ENCODE measurements at regions not wholly inside any gene's neighbourhood (a gene's known extent, or its start where the extent isn't known, plus 50 kb on each side); places are given as distances from the start of the nearest gene placed in this dataset.
"Not testable (repeated sequence)": the region's sequence is repeated elsewhere in the genome, so short reads cannot be mapped to it uniquely, and the experiment has no call there.

DNA sequence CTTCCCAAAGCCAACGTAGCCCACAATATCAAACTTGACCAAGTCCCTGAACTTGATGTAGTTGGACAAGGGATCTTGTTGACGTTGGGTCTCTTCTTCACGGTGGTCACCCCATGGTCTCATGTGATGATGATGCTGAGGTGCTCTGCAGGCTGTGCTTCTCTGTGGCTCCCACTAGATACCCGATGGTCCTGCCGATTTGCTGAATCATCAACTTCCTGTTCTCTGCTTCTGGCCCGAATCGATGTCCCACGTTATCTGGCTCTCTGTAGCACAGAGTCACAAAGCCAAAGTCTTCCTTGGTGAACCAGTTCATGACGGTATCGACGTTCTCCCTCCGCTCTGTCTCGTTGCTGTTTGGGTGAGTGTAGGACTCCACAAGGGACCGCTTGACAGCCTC lies 201.0 kb downstream of the ADRA2C start:
- DNase-seq = not testable (repeated sequence)

DNA sequence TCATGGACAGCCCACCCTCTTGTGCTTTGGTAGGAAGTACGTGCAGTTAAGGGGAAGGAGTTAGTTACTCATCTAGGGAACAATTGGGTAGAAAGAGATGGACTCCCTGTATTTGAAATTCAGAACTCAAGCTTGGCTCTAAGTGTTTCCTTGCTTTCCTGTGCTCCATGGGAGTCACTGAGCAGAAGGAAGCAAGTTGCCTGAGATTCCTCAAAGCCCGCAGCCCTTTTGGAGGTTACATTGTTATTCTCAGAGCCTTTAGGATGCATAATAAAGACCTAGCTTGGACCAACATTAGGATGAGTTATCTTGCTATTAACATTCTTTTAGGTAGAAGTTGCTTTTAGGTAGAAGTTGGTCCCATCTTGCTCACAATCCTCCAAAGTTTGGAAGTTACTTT lies 206.4 kb downstream of the ADRA2C start:
- not testable (repeated sequence) for DNase-seq

DNA sequence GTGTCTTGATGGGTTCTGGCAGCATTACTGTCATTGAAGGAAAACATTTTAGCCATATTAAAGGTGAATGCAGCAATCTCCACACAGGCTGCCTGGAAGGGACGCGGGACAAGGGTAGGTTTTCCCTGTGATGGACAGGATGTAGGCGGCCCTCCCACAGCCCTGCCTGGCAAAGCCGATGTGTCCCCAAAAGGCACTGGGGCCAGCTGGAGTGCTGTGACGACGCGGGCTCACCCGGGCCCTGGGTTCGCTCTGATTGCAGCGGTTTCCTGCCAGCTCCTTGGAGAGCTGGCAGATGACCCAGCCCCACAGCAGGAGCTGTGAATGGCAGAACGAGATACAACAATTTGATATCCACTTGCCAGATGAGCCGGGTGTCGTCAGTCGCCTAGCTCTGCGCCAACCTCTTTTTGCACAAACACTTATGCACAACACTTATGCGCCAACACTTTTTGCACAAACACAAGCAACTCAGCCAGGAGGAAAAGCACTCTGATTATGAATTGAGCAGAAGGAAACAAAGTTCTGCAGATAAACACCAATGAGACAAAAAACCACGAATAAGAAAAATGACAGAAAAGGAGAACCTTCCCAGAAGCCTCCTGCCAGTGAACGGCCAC lies 207.5 kb downstream of the ADRA2C start:
- DNase-seq = not testable (repeated sequence)

DNA sequence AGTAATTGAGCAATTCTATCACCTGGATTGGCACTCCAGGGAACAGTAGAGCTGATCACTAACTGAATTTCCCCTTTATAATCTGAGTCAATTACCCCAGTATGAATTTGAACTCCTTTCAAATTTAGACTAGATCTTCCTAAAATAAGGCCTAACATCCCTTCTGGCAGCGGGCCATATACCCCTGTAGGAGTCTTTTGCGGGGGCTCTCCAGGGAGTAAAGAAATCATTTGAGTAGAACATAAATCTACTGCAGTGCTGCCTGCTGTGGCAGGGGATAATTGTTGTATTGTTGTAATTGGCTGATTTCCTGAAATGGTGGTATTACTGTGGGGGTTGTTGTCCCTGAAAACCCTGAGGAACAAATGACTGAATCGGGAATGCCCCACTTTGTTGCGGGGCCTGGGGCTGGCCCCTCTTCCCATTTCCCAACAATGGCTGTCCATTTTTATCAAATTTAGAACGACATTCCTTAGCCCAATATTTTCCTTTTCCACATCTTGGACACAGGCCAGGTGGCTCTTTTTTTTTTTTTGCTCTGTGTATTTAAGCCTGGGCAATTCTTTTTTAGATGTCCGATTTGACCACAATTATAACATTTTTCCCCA lies 217.4 kb downstream of the ADRA2C start:
- not testable (repeated sequence) for DNase-seq

DNA sequence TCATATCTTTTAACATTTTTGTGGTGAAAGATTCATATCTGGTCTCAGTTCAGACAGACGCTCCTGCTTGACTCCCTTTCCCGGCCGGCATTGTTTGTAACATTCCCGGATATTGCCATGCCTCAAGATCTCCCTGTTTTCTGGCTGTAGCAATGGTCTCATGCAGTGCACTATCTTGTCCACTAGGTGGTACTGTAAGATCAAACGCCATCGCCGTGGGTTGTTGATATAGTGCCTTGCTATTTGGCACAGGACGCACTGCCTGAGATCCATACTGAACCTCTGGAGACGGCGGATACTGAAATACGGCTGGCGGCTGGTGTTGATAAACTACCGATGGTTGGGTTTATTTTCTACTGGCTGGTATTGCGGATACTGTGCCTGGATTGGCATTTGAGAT lies 218.6 kb downstream of the ADRA2C start:
- not testable (repeated sequence) for DNase-seq

DNA sequence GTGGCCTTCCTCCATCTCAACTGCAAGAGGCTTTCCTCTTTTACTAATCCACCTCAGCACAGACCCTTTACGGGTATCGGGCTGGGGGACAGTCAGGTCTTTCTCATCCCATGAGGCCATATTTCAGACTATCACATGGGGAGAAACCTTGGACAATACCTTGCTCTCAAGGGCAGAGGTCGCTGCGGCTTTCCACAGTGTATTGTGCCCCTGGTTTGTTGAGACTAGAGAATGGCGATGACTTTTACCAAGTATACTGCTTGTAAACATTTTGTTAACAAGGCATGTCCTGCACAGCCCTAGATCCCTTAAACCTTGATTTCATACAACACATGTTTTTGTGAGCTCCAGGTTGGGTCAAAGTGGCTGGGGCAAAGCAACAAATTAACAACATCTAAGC lies 220.2 kb downstream of the ADRA2C start:
- DNase-seq = not testable (repeated sequence)

DNA sequence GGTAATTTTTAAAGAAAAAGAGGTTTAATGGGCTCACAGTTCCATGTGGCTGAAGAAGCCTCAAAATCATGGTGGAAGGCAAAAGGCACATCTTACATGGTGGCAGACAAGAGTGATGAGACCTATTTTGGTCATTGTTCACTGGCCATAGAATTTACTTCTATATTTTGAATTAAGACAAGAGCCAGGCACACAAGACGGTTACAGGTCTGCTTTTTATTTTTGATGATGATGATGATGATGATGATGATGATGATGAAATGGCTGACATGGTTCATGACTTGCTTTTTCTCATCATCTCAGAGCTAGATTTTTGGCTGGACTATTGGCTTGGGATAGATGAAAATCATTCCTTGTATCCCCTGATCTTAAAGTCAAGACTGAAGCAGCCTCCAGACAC lies 229.3 kb downstream of the OTOP1 start:
- not testable (repeated sequence) for DNase-seq

DNA sequence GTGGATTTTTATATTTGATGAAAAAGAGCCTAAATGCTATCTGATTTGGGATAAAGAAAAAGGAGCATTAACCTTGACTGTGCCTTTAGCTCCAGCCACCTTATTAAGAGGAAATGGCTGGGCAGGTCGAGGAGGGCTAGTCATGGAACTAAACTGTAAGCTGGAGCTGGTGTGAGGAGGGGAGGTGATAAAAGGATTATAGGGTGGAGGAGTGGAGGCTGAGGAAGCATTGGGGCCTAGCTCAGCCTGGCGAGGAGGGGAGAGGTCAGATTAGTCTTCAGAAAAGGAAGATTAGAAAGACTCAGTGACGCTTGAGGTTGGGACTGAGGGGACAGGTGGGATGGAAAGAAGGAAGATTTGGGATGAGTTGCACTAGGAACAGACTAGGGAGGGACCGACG lies 222.7 kb downstream of the OTOP1 start:
- DNase-seq = not testable (repeated sequence)

DNA sequence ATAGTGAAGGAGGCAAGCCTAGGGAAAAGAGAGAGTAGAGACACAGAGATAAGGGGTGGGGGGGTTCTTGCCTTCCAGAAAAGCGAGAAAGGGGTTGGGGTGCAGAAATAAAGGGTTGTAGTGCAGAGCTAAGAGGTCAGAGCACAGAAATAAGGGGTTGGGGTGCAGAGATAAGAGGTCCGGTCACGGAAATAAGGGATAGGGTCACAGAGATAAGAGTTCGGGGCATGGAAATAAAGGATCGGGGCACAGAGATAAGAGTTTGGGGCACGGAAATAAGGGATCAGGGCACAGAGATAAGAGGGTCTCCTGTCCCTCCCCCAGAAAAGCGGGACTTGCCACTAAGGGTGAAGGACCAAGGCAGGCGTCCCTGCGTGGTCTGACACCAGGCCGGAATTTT lies 222.0 kb downstream of the OTOP1 start:
- DNase-seq = not testable (repeated sequence)

DNA sequence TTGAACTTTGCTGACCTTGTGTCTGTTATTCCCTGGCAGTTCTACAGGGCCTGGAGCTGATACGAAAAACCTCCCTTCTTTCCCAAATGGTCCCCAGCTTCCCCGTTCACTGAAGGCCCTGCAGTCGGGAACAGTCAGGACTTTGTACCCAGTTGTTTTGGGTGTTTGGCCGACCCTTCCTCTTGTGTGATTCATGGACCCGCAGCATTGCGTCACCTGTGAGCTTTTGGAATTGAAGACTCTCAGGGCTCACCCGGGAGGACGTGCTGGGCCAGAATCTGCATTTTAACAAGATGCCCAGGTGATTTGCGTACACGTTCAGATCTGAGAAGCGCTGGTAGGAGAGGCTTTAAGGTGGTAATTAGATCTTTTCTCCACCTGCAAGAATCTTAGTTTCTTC lies 220.4 kb downstream of the OTOP1 start:
- not testable (repeated sequence) for DNase-seq

DNA sequence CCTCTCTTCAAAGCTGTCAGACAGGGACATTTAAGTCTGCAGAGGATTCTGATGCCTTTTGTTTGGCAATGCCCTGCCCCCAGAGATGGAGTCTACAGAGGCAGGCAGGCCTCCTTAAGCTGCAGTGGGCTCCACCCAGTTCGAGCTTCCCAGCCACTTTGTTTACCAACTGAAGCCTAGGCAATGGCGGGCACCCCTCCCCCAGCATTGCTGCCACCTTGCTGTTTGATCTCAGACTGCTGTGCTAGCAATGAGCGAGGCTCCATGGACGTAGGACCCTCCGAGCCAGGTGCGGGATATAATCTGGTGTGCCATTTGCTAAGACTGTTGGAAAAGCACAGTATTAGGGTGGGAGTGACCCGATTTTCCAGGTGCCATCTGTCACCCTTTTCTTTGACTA lies 207.7 kb downstream of the OTOP1 start:
- not testable (repeated sequence) for DNase-seq

DNA sequence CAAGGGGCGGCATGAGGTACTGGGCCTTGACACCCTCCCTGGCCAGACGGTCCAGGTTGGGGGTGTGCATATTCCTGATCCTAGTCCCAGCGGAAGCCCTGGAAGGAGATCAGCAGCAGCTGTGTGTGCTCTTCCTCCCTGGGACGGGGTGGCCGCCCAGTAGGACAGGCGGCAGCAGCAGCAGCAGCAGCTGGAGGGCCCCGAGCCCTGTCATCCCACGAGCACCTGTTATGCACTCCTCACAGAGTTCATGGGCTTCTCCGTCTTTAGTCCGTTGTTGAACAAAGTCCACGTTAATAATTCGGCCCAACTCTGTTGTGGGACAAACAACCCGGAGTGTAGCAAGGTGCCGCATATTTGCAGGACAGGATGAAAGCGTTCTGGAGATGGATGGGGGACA lies 205.6 kb downstream of the OTOP1 start:
- not testable (repeated sequence) for DNase-seq

DNA sequence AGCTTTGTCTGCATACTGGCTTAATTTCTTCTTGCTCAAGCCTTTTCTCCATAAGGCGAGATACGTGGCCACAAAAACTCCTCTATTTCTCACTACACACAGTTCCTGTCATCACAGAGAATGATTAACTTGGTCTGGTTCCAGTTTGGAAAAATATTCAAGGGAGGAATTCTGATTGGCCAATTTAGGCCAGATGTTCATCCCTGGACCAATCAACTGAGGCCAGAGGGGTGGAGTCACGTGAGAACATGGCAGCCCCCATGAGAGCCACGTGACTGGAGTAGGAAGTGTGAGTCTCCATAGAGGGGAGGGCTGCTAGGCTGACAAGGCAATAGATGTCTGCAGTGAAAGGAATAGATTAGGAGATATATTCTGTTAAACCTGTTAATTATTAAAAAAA lies 200.0 kb downstream of the OTOP1 start:
- not testable (repeated sequence) for DNase-seq

DNA sequence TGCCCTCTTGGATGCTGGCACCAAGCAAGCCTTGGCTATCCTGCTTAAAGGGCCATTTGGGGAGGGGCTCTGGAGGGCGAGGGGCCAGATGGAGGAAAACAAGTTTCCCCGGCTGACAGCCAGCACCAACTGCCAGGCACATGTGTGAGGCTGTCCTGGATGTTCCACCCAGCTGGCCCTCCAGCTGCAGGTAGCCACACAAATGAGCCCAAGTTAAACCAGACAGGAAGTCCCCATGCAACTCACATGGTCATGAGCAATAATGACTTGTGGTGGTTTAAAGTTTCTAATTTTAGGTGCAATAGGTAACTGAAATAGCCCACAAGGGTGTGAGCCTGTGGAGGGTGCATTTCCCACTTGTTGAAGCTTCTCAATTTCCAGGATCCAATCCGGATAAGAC lies 198.0 kb downstream of the OTOP1 start:
- not testable (repeated sequence) for DNase-seq

DNA sequence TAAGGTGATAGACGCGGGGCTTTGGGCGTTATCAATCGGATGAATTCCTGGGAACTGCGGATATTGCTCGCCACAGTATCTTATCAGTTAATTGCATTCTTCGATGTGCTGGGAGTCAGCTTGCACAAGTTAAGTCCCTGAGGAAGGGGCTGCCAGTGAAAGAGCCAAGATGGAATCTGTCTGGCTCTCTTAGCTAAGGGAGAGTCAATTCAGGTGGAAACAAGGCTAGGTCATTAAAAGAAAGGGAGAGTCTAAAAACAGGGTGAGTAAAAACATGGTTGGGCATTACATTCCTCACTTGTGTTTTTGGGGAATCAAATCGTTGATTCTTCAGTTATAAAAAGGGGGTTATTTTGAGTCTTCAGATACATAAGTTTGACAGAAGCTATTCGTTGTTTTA lies 196.2 kb downstream of the OTOP1 start:
- DNase-seq = not testable (repeated sequence)

DNA sequence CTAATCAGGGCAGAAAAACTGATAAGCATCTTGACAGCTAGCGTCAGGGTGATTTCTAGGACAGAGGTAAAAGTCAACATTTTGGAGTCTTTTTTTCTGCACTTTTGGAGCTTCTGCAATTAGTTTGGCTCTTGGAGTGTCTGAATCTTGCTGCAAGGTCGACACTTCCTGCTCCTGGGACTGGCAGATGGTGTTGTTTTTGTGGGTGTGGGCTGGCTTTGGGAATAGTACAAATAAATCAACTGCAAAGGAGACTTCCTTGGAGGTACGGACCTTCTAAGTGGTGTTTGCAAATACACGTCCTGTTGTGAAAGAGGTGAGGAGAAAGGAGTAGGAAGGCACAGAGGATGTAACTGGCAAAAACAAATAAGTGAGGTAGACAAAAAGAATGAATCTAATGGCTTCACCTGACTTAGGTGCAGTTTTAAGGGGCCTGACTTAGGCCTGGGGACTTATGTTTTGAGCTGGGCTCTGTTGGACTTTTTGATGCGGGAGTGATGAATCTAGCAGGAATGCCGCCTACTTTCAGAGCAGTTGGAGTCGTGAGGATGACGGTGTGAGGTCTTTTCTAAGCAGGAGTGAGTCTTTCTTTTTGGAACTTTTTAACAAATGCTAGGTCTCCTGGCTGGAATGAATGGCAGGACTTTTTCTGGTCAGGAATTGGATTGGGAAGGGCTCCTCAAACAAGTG lies 195.1 kb downstream of the OTOP1 start:
- DNase-seq = not testable (repeated sequence)

DNA sequence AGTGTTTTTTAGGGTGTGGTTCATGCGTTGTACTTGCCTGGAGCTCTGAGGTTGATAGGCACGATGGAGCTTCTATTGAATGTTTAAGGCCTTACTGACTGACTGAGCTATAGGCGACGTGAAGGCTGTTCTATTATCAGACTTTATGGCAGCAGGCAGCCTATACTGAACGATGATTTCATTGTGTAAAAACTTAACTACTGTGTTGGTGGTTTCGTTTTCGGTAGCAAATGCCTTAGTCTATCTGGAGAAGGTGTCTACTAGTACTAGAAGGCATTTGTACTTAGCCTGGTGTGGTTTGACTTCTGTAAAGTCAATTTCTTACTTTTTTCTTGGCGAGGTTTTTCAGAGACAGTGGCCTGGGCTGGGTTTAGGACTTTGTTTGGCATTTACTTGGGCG lies 194.4 kb downstream of the OTOP1 start:
- DNase-seq = not testable (repeated sequence)

DNA sequence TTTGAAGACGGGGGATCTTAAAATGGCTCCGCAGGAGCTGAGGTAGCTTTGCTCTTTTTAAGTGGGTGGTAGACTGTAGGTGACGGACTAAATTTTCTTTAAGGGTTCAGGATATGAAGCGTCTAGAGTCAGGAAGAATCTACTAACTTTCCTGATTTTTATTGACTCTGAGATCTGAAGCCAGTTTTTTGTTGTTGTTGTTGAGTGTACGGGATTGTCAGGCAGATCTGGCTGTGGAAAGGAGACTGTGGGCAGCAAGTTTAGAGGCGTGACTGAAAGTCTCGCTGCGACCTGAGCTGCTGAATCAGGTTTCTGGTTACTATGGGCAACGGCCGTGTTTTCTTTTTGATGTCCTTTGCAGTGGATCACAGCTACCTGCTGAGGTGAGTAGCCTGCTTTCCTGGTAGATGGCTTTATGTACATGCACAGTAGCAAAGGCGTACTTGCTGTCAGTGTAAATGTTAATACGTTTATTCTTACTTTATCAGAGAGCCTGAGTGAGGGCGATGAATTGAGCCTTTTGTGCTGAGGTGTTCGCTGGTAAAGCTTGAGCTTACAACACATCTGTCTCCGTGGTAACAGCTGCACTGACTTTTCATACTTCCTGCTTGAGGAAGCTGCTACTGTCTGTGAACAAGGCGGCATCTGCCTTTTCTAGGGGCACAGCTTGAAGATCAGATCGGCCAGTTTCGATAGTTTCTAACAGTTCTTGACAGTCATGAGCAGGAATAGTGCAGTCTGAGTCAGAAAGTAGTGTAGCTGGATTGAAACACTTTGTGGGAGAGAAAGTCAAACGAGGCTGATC lies 193.7 kb downstream of the OTOP1 start:
- not testable (repeated sequence) for DNase-seq

DNA sequence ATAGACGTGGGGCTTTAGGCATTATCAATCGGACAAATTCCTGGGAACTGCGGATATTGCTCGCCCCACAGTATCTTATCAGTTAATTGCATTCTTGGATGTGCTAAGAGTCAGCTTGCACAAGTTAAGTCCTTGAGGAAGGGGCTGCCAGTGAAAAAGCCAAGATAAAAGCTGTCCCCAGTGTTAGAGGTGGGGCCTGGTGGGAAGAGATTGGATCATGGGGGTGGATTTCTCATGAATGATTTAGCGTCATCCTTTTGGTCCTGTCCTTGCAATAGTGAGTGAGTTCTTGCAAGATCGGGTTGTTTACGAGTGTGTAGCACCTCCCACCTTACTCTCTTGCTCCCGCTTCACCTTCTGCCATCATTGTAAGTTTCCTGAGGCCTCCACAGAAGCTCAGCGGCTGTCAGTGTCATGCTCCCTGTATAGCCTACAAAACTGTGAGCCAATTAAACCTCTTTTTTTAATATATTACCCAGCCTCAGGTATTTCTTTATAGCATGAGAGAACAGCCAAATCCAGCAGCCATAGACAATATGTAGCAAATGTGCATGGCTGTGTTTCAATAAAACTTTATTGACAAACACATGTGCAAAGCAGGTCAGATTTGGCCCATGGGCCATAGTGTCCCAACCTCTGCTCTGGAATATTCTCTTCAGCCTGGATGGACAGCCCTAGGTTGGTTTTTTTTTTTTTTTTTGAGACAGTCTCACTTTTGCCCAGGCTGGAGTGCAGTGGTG lies 189.2 kb downstream of the OTOP1 start:
- not testable (repeated sequence) for DNase-seq

DNA sequence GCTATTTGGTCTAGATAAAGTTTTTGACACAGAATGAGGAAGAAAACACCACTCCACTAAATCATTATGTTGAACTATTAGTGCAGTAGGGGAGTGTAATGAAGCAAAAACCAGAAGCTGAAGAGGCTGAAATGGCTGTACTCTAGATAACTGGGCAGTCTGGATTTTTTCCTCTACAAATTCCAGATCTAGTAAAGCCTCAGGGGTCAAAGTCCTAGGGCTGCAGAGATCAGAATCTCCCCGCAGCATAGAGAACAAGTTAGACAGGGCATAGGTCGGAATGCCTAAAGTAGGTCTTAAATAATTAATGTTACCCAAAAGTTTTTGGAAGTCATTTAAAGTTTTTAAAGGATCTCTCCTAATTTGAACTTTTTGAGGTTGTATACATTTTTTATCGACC lies 180.9 kb downstream of the OTOP1 start:
- DNase-seq = not testable (repeated sequence)

DNA sequence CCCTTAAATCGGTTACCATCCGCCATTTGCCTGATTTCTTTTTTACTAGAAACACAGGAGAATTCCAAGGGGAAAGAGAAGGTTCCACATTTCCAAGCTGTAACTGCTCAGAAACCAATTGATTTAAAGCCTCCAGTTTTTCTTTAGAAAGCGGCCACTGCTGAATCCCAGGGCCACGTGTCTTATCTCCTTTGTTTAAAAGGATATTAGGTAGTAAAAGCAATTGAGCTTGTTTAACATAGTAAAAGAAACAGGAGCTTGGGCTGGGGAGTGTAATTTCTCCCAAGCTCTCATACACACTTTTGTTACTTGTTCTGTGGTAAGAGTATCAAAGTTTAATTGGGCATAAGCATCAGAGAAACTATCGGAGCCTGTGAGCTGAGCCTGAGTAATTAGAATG lies 180.0 kb downstream of the OTOP1 start:
- DNase-seq = not testable (repeated sequence)

DNA sequence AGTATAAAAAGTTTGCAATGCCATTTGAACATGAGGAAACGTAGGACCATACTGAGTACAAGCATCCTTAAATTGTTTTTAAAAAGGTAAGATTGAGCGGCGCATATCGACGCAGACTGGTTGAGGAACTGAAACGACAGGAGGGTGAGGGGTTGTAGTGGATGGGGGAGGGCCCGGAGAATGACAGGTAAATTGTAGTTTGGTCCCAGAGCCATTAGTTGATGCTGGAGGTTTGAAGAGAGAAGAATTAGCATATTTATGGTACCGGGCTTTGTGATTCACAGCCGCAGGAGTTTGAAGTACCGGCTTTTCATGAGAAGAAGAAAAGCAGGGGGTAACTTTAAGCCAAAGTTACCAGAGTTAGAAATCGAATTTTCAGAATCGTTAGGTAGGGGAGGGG lies 179.5 kb downstream of the OTOP1 start:
- DNase-seq = not testable (repeated sequence)

DNA sequence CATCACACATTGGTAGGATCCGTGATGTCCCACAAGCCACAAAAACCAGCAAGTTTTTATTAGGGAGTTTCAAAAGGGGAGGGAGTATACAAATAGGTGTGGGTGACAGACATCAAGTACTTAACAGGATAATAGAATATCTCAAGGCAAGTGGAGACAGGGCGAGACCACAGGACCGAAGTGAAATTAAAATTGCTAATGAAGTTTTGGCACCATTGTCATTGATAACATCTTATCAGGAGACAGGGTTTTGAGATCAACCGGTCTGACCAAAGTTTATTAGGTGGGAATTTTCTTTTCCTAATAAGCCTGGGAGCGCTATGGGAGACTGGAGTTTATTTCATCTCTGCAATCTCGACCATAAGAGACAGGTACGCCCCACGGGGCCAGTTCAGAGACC lies 178.5 kb downstream of the OTOP1 start:
- not testable (repeated sequence) for DNase-seq
